Gastrocnemius medialis (tissue), 4 donors: ENCODE measurements at regions not wholly inside any gene's neighbourhood (a gene's known extent, or its start where the extent isn't known, plus 50 kb on each side); places are given as distances from the start of the nearest gene placed in this dataset.

Source experiments
- POLR2A ChIP-seq, 2 donors: fragments of 450-650 bp; IDR thresholded peaks; one replicate each; pipeline ENCODE4 v1.6.1; 2017; ENCODE audit warnings: antibody characterized with exemption in 2 of 2, mild to moderate bottlenecking in 2 of 2, moderate library complexity in 2 of 2
- TF ChIP-seq, protein P1 (sequence below), 5 experiments: fragments of 450-650 bp in 3 of 5; fragments of 200-600 bp in 2 of 5; sonication (generic) in 2 of 5; IDR thresholded peaks in 4 of 5; conservative IDR thresholded peaks in 1 of 5; 1 replicate in 4 of 5; 2 replicates in 1 of 5; pipeline ENCODE4 v1.5.1; 2016 to 2019; ENCODE audit warnings: antibody characterized with exemption in 5 of 5, mild to moderate bottlenecking in 3 of 5, moderate library complexity in 3 of 5

DNA sequence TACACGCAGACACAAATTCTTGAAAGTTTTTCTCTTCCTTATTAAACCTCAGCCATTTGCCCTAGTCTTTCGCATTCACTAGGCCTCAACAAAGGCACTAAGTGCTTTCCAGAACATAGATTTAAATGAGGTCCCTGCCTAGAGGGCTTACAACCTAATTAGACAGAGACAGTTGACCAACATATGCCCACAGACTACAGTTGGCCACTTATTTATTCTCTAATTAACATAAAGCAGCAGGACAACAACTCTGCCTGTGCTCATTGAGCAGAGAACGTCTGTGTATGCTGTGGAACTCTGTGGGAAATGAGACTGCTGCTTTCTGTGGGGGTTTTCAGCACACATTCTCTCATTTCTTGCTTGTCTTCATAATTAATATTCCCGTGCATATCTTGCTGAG lies 303.0 kb upstream of the TACR3 start:
- TF ChIP-seq, protein P1, sequence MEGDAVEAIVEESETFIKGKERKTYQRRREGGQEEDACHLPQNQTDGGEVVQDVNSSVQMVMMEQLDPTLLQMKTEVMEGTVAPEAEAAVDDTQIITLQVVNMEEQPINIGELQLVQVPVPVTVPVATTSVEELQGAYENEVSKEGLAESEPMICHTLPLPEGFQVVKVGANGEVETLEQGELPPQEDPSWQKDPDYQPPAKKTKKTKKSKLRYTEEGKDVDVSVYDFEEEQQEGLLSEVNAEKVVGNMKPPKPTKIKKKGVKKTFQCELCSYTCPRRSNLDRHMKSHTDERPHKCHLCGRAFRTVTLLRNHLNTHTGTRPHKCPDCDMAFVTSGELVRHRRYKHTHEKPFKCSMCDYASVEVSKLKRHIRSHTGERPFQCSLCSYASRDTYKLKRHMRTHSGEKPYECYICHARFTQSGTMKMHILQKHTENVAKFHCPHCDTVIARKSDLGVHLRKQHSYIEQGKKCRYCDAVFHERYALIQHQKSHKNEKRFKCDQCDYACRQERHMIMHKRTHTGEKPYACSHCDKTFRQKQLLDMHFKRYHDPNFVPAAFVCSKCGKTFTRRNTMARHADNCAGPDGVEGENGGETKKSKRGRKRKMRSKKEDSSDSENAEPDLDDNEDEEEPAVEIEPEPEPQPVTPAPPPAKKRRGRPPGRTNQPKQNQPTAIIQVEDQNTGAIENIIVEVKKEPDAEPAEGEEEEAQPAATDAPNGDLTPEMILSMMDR (IDR thresholded peaks at IDR 0.05 in 4 of 5, conservative IDR thresholded peaks at IDR 0.05 in 1 of 5): no peak
- TF ChIP-seq POLR2A (IDR thresholded peaks at IDR 0.05): no peak
